ENCODE measurements at regions not wholly inside any gene's neighbourhood (a gene's known extent, or its start where the extent isn't known, plus 50 kb on each side); places are given as distances from the start of the nearest gene placed in this dataset.

- TF ChIP-seq, protein P1, sequence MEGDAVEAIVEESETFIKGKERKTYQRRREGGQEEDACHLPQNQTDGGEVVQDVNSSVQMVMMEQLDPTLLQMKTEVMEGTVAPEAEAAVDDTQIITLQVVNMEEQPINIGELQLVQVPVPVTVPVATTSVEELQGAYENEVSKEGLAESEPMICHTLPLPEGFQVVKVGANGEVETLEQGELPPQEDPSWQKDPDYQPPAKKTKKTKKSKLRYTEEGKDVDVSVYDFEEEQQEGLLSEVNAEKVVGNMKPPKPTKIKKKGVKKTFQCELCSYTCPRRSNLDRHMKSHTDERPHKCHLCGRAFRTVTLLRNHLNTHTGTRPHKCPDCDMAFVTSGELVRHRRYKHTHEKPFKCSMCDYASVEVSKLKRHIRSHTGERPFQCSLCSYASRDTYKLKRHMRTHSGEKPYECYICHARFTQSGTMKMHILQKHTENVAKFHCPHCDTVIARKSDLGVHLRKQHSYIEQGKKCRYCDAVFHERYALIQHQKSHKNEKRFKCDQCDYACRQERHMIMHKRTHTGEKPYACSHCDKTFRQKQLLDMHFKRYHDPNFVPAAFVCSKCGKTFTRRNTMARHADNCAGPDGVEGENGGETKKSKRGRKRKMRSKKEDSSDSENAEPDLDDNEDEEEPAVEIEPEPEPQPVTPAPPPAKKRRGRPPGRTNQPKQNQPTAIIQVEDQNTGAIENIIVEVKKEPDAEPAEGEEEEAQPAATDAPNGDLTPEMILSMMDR (conservative IDR thresholded peaks at IDR 0.05; ENCODE audit: low read depth, low read length), result no peak
- TF ChIP-seq EZH2 (IDR thresholded peaks at IDR 0.05; ENCODE audit: borderline replicate concordance, low read depth, low read length, poor library complexity, severe bottlenecking), result no peak
These were observed 151.7 kb upstream of the MOCS2 start for GRCh38 chr5:53261245-53261644.
